ENCODE measurements at regions not wholly inside any gene's neighbourhood (a gene's known extent, or its start where the extent isn't known, plus 50 kb on each side); places are given as distances from the start of the nearest gene placed in this dataset.

- H3K27ac ChIP-seq: no peak overlapping the region
- no peaks in the 10 kb centered on the region for H3K4me1 ChIP-seq (ENCODE audit: control insufficient read depth in 1 of 2, insufficient read depth in 1 of 2, low read depth in 1 of 2, low read length in 1 of 2)
- H3K9me3 ChIP-seq: no peaks in the 10 kb centered on the region
- H3K4me3 ChIP-seq (ENCODE audit: low read depth in 1 of 2, low read length in 1 of 2): no peak overlapping the region
- H3K27me3 ChIP-seq: peaks cover 29% of the 10 kb centered on the region
- TF ChIP-seq CTCF (IDR thresholded peaks at IDR 0.05): no peak
- no peaks in the 10 kb centered on the region for H3K36me3 ChIP-seq
Measured at GRCh38 chr16:86835982-86836381, 257.6 kb downstream of the FOXL1 start.

- no peak overlapping the region for H3K27ac ChIP-seq
- no peaks in the 10 kb centered on the region for H3K36me3 ChIP-seq
- H3K4me3 ChIP-seq (ENCODE audit: low read depth in 1 of 2, low read length in 1 of 2): no peak overlapping the region
- TF ChIP-seq CTCF (IDR thresholded peaks at IDR 0.05): no peak
- H3K4me1 ChIP-seq (ENCODE audit: control insufficient read depth in 1 of 2, insufficient read depth in 1 of 2, low read depth in 1 of 2, low read length in 1 of 2): no peaks in the 10 kb centered on the region
- H3K9me3 ChIP-seq: no peaks in the 10 kb centered on the region
- peaks cover 24% of the 10 kb centered on the region for H3K27me3 ChIP-seq
Measured at GRCh38 chr16:86836503-86837129, 258.3 kb downstream of the FOXL1 start.

- Histone ChIP-seq H3K4me3 (ENCODE audit: low read depth in 1 of 2, low read length in 1 of 2) (no peak overlapping the region), H3K4me1 (ENCODE audit: control insufficient read depth in 1 of 2, insufficient read depth in 1 of 2, low read depth in 1 of 2, low read length in 1 of 2) (no peaks in the 10 kb centered on the region), H3K27ac (no peak overlapping the region), H3K9me3 (no peaks in the 10 kb centered on the region), H3K36me3 (no peaks in the 10 kb centered on the region), H3K27me3 (no peaks in the 10 kb centered on the region)
- TF ChIP-seq CTCF (IDR thresholded peaks at IDR 0.05): no peak
Measured at GRCh38 chr16:86843812-86844211, 265.5 kb downstream of the FOXL1 start.

GRCh38 chr16:86844695-86845094 is 266.3 kb downstream of the FOXL1 start:
- Histone ChIP-seq H3K4me1 (ENCODE audit: control insufficient read depth in 1 of 2, insufficient read depth in 1 of 2, low read depth in 1 of 2, low read length in 1 of 2) (no peaks in the 10 kb centered on the region), H3K9me3 (no peaks in the 10 kb centered on the region), H3K36me3 (no peaks in the 10 kb centered on the region), H3K4me3 (ENCODE audit: low read depth in 1 of 2, low read length in 1 of 2) (no peak overlapping the region), H3K27ac (no peak overlapping the region), H3K27me3 (peaks cover 4% of the 10 kb centered on the region)
- TF ChIP-seq CTCF (IDR thresholded peaks at IDR 0.05): no peak

GRCh38 chr16:86846136-86846535 is 267.8 kb downstream of the FOXL1 start:
- H3K4me1 ChIP-seq (ENCODE audit: control insufficient read depth in 1 of 2, insufficient read depth in 1 of 2, low read depth in 1 of 2, low read length in 1 of 2): no peaks in the 10 kb centered on the region
- peaks cover 14% of the 10 kb centered on the region for H3K27me3 ChIP-seq
- no peaks in the 10 kb centered on the region for H3K36me3 ChIP-seq
- no peak overlapping the region for H3K4me3 ChIP-seq (ENCODE audit: low read depth in 1 of 2, low read length in 1 of 2)
- H3K27ac ChIP-seq: no peak overlapping the region
- no peak for TF ChIP-seq CTCF (IDR thresholded peaks at IDR 0.05)
- H3K9me3 ChIP-seq: no peaks in the 10 kb centered on the region

Measured in neutrophil (primary cell).